ENCODE measurements at regions not wholly inside any gene's neighbourhood (a gene's known extent, or its start where the extent isn't known, plus 50 kb on each side); places are given as distances from the start of the nearest gene placed in this dataset.

- TF ChIP-seq, protein P1, sequence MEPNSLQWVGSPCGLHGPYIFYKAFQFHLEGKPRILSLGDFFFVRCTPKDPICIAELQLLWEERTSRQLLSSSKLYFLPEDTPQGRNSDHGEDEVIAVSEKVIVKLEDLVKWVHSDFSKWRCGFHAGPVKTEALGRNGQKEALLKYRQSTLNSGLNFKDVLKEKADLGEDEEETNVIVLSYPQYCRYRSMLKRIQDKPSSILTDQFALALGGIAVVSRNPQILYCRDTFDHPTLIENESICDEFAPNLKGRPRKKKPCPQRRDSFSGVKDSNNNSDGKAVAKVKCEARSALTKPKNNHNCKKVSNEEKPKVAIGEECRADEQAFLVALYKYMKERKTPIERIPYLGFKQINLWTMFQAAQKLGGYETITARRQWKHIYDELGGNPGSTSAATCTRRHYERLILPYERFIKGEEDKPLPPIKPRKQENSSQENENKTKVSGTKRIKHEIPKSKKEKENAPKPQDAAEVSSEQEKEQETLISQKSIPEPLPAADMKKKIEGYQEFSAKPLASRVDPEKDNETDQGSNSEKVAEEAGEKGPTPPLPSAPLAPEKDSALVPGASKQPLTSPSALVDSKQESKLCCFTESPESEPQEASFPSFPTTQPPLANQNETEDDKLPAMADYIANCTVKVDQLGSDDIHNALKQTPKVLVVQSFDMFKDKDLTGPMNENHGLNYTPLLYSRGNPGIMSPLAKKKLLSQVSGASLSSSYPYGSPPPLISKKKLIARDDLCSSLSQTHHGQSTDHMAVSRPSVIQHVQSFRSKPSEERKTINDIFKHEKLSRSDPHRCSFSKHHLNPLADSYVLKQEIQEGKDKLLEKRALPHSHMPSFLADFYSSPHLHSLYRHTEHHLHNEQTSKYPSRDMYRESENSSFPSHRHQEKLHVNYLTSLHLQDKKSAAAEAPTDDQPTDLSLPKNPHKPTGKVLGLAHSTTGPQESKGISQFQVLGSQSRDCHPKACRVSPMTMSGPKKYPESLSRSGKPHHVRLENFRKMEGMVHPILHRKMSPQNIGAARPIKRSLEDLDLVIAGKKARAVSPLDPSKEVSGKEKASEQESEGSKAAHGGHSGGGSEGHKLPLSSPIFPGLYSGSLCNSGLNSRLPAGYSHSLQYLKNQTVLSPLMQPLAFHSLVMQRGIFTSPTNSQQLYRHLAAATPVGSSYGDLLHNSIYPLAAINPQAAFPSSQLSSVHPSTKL (CRISPR knock-in tag; IDR thresholded peaks at IDR 0.05), result no peak
- TF ChIP-seq CREM (IDR thresholded peaks at IDR 0.05) (no peak), CREM (CRISPR knock-in tag; IDR thresholded peaks at IDR 0.05) (no peak)
These were observed 146.4 kb upstream of the DCAF8L1 start (continued) for GRCh38 chrX:28127662-28128061.

DNA sequence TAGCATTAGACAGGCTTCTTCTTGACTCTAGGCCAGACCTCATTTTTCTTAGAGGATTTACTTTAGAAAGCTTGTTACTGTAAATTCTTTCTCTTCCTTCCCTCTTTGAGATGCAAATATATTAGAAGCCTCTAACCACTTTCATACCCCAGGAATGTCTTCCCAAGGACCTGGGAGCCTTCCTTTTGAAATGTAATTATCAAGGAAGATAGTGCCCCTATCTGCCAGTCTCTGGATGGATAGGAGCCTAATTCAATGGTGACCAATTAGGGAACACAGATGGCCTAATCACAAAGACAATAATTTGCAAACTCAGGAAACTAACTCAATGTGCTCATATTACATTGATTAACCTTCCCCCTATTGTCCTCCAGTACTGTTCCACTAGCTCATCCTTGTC, 145.6 kb upstream of the DCAF8L1 start:
- no peaks in the 10 kb centered on the region for H3K79me2 ChIP-seq (ENCODE audit: insufficient read depth, low read length)
- no peak overlapping the region for H2AFZ ChIP-seq (ENCODE audit: low read length)
- no peak for ATAC-seq
- no peak overlapping the region for H3K27ac ChIP-seq (ENCODE audit: extremely low read length, insufficient read depth, low read length)
- ChIA-PET POLR2A (no interaction called here), CTCF (ENCODE audit: low intra/inter-chr PET ratio, low total read pairs) (no interaction called here)
- in situ Hi-C loops (cut with HindIII; ENCODE audit: extremely low pct_ligation_motif_present, low pct_unique_long_range_greater_than_20kb) (no loop called here), intact Hi-C loops (cut with micrococcal nuclease; ENCODE audit: unreplicated experiment) (no loop called here)
- BruUV-seq (replicated peaks), result no TSS peak
- no peaks in the 10 kb centered on the region for H3K27me3 ChIP-seq (ENCODE audit: control insufficient read depth in 1 of 2, insufficient read depth in 2 of 2, low read length in 2 of 2)
- H3K9ac ChIP-seq (ENCODE audit: insufficient read depth, low read depth, low read length), result no peak overlapping the region
- H3K36me3 ChIP-seq (replicated peaks in 1 of 2; ENCODE audit: control insufficient read depth in 1 of 2, insufficient read depth in 2 of 2, low read length in 2 of 2), result no peaks in the 10 kb centered on the region
- no peaks in the 10 kb centered on the region for H4K20me1 ChIP-seq (ENCODE audit: insufficient read depth, low read length)
- H3K4me2 ChIP-seq (ENCODE audit: low read depth, low read length), result no peak overlapping the region
- no peaks in the 10 kb centered on the region for H3K9me3 ChIP-seq (ENCODE audit: low read length)
- H3K4me3 ChIP-seq (replicated peaks in 1 of 3; ENCODE audit: insufficient read depth in 1 of 3, low read depth in 2 of 3, low read length in 3 of 3), result no peak overlapping the region
- TF ChIP-seq ZNF337 (CRISPR knock-in tag; IDR thresholded peaks at IDR 0.05; ENCODE audit: borderline replicate concordance, low read depth) (no peak), ZFP82 (CRISPR knock-in tag; IDR thresholded peaks at IDR 0.05; ENCODE audit: borderline replicate concordance) (no peak), CBX5 (CRISPR knock-in tag; IDR thresholded peaks at IDR 0.05; ENCODE audit: borderline replicate concordance) (no peak), GZF1 (CRISPR knock-in tag; IDR thresholded peaks at IDR 0.05) (no peak), HOXA3 (CRISPR knock-in tag; IDR thresholded peaks at IDR 0.05) (no peak), MZF1 (CRISPR knock-in tag; IDR thresholded peaks at IDR 0.05; ENCODE audit: borderline replicate concordance) (no peak), ZNF652 (CRISPR knock-in tag; IDR thresholded peaks at IDR 0.05; ENCODE audit: borderline replicate concordance, low read depth) (no peak), MXD3 (CRISPR knock-in tag; IDR thresholded peaks at IDR 0.05) (no peak), CREB3 (CRISPR knock-in tag; IDR thresholded peaks at IDR 0.05) (no peak), ZNF138 (CRISPR knock-in tag; IDR thresholded peaks at IDR 0.05; ENCODE audit: low read depth) (no peak), NPAS2 (CRISPR knock-in tag; IDR thresholded peaks at IDR 0.05; ENCODE audit: borderline replicate concordance) (no peak), ZFAT (CRISPR knock-in tag; conservative IDR thresholded peaks at IDR 0.05) (no peak)
- FAIRE-seq, result no peak
- no peaks in the 10 kb centered on the region for H3K4me1 ChIP-seq (ENCODE audit: insufficient read depth, low read length)
- no peak for DNase-seq (ENCODE audit: low spot score)
